ENCODE measurements at regions not wholly inside any gene's neighbourhood (a gene's known extent, or its start where the extent isn't known, plus 50 kb on each side); places are given as distances from the start of the nearest gene placed in this dataset.
"Not testable (repeated sequence)": the region's sequence is repeated elsewhere in the genome, so short reads cannot be mapped to it uniquely, and the experiment has no call there.

- DNase-seq (ENCODE audit: low spot score), result not testable (repeated sequence)
Observed at GRCh38 chr15:88965097-88965496, 51.9 kb upstream of the MFGE8 start.

- DNase-seq (ENCODE audit: low spot score), result no peak
Observed at GRCh38 chr15:88970232-88970631, 57.1 kb upstream of the MFGE8 start.

GRCh38 chr15:88974392-88974791 lies 61.2 kb upstream of the MFGE8 start:
- no peak for DNase-seq (ENCODE audit: low spot score)

DNA sequence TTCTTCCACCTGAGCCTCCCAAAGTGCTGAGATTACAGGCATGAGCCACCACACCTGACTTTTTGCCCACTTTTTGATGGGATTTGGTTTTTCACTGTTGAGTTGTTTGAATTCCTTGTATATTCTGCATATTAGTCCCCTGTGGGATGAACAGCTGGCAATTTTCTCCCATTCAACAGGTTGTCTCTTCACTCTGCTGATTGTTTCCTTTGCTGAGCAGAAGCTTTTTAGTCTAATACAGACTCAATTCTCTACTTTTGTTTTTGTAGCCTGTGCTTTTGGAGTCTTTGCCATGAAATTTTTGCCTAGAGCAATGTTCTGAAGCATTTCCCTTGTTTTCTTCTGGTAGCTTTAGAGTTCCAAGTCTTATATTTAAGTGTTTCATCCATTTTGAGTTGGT lies 62.7 kb upstream of the MFGE8 start:
- no peak for DNase-seq (ENCODE audit: low spot score)

DNA sequence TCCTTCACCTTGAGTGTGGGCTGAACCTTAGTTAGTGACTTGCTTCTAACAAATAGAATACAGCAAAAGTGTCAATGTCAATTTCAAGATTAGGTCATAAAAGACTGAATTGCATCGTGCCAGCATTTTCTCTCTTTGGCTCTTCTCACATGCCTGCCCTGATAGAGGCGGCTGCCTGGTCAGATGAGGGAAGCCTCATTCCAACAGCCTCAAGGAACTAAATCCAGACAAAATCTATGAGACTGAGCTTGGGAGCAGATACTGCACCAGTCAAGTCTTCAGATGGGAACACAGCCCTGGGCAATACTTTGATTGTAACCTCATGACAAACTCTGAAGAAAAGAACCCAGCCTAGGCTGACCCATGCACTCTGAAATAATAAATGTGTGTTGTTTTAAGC lies 63.5 kb upstream of the MFGE8 start:
- DNase-seq (ENCODE audit: low spot score), result no peak

DNA sequence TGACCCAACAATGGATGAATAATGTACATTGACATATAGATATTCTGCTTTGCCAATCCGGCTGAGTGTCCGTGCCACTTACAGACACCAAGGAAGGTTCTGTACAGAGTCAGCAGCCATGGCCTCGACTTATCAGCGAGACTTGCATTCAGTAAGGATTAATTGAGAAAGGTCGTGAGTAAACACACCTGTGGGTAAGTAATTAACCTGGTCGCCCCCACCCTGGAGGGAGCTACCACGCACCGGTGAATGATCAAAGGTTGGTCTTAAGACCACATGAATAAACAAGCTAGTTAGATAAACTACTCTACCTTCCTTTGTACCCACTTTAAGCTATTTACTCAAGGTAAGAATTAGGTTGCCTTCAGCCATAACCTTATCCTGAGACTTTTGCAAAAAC lies 66.5 kb upstream of the MFGE8 start:
- no peak for DNase-seq (ENCODE audit: low spot score)

DNA sequence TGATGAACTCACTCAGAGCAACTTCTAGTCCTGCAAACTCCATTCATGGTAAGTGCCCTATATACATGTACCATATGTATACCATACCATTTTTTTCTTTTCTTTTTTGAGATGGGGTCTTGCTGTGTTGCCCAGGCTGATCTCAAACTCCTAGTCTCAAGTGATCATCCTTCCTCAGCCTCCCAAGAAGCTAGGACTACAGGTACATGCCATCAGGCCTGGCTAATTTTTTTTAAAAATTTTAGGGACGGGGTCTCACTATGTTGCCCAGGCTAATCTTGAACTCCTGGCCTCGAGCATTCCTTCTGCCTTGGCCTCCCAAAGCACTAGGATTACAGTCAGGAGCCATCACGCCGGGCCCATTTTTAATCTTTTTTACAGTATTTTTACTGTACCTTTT lies 67.3 kb upstream of the MFGE8 start:
- no peak for DNase-seq (ENCODE audit: low spot score)

DNA sequence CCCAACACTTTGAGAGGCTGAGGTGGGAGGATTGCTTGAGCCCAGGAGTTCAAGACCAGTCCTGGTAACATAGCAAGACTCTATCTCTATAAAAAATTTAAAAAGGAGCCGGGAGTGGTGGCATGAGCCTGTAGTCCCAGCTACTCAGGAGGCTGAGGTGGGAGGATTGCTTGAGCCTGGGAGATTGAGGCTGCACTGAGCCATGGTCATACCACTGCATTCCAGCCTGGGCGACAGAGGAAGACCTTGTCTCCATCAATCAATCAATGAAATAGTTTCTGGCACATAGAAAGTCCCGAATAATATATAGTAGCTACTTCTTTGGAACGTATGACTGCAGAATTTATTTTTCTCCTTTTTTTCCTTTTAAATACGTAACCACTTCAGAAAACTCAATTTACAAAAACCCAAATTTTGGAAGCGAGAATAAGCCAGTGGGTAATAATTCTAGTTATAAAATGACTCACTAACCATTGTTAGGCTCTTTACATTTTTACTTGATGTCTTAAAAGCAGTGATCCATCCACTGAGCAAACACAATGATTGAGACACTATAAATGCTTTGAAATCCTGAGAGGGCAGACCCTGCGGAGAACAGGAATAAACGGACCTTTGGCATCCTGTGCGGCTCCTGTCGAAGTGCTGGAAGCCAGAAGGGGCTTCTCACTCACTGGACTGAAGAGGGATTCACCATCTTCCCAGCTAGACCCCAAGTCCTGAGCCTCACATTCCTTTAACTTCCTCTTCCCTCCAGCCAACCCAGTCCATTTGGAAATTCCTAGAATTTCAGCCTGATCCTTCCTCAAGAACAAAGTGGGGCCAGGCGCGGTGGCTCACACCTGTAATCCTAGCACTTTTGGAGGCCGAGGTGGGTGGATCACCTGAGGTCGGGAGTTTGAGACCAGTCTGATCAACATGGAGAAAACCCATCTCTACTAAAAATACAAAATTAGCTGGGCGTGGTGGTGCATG lies 68.4 kb upstream of the MFGE8 start:
- DNase-seq (ENCODE audit: low spot score), result no peak

GRCh38 chr15:88982304-88982945 lies 69.2 kb upstream of the MFGE8 start:
- DNase-seq (ENCODE audit: low spot score), result no peak

DNA sequence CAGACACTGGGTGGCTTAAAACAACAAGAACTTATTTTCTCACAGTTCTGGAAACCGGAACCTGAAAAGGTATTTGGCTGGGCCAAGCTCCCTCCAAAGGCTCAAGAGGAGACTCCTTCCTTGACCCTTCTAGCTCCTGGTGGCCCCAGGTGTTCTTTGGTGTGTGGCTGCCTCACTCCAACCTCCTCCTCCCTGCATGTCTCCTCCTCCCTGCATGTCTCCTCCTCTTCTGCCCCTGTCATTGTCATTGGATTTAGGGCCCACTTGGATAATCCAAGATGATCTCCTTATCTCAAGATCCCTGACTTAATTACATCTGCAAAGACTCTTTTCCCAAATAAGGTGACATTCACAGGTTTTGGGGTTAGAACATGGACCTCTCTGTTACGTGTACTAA lies 69.8 kb upstream of the MFGE8 start:
- no peak for DNase-seq (ENCODE audit: low spot score)

GRCh38 chr15:88983861-88984429 lies 70.8 kb upstream of the MFGE8 start:
- DNase-seq (ENCODE audit: low spot score), result no peak

- DNase-seq (ENCODE audit: low spot score), result no peak
Observed at GRCh38 chr15:88985547-88986393, 72.6 kb upstream of the MFGE8 start.

DNA sequence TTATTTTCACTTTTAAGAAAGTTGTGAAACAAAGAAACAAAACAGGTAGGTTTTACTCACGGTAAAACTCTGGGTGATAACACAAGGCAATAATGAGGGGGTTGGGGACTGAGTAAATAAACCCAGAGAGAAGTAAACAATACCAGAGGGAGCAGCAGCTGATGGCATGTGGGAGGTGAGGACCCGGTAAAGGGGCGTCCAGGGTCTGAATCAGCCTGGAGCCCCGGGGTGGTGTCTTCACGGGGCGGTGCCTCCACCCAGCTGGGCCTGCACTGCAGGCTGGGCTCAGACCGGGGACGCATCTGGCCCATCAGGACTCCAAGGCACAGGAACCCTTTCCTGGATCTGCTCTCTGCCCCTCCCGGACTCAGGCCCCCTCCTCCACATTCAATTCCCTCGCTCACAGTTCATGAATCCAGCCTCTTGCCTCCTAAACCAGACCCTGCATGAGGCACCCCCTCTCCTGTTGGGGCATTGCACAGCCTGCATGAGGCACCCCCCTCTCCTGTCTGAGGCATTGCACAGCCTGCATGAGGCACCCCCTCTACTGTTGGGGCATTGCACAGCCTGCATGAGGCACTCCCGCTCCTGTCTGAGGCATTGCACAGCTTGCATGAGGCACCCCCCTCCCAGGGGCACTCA lies 73.9 kb upstream of the MFGE8 start:
- no peak for DNase-seq (ENCODE audit: low spot score)

DNA sequence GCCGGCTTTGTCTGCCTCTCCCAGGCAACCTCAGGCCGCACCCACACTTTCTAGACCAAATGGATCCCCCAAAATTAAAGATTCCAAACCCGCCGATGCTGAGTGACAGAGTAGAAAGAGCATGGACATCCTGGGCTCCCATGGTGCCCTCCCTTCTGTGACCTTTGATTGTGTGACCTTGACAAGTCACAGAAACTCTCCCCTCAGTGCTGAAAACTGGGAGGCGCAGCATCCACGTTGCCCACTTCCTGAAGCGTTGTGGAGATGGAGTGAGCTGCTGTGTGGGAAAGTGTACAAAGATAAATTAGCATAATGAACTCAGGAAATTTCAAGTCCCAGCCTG lies 74.4 kb upstream of the MFGE8 start:
- no peak for DNase-seq (ENCODE audit: low spot score)

DNA sequence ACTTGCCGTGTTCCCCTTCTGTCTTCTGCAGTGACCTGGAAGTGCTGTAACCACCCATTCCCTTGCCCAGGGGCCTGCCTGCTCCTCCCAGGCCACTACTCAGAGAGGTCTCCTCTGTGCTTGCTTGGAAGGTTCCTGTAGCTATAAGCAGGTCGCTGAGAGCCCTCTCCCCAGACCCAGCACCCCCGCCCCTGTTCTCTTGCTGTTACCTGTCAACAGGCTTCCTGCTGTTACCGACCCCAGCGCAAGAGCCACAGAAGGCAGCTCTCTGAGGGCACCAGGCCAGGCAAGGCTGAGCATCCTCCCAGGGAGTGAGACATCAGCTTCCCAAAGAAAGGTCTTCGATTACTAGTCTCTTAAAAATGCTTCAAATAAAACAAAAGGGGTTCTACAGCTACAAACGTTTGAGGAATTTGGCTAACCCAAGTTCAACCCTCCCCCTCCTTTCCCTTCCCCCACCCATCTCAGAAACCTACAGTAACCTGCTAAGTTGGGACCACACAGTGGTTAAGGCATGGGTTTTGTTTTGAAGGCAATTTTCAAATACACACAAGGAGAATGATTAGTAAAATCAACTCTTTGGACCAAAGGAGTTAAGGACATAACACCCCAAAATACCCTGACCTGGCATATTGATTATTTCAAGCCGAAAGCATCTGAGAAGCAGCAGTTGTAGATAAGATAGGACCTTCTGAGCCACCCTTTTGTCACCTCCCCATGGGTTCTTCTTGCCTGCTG lies 74.9 kb upstream of the MFGE8 start:
- no peak for DNase-seq (ENCODE audit: low spot score)

- no peak for DNase-seq (ENCODE audit: low spot score)
Observed at GRCh38 chr15:88989578-88989977, 76.4 kb upstream of the MFGE8 start.

DNA sequence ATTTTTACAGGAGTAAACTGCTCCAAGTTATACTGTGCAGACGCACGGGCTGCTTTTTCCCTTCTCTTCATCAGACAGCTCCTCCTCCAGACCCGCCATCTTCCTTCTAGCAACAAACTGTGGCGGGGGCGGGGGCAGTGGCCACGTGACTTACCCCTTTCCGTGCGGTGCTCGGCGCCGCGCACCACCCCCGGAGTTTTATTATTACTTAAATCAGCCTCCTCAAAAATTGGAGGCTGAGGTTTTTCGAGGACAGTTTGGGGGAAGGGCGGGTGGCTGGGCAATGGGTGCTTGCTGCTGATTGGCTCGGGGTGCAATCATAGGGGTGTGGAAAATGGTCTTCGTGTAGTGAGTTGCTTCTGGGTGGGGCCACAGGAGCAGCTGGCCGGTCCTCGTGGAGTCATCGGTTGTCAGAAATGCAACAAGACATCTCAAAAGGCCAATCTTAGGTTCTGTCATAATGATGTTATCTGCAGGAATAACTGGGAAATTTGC lies 77.1 kb upstream of the MFGE8 start:
- no peak for DNase-seq (ENCODE audit: low spot score)

DNA sequence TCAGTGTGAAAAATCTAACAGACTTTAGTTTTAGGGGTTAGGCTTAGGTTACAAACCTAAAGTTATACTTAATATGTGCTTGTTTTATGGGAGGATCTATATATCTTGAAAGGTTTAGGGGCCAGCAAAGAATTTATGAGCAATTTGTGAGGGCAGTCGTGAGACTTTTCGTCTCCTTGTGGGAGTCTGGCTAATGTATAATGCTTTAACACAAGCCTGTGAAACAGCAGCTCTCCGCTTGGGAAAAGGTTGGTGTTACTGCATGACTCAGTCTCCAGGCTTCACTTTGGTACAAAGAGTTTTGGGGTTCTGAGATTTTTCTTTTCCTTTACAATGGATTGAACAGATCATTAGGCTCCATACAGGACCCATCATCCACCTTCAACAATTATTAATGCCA lies 79.0 kb upstream of the MFGE8 start:
- no peak for DNase-seq (ENCODE audit: low spot score)

GRCh38 chr15:88992912-88993376 lies 79.8 kb upstream of the MFGE8 start:
- no peak for DNase-seq (ENCODE audit: low spot score)

DNA sequence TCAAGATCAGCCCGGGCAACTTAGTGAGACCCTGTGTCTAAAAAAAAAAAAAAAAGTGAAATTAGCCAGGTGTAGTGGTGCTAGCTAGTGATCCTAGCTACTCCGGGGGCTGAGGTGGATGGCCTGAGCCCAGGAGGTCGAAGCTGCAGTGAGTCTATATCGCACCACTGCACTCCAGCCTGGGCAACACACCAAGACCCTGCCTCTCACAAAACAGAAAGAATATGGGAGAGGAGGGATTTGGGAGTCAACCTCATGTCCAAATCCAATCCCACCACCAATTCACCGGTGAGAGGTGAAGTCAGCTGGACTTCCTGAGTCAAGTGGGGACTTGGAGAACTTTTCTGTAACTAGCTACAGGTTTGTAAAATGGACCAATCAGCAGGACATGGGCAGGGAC lies 80.5 kb upstream of the MFGE8 start:
- DNase-seq (ENCODE audit: low spot score), result no peak

DNA sequence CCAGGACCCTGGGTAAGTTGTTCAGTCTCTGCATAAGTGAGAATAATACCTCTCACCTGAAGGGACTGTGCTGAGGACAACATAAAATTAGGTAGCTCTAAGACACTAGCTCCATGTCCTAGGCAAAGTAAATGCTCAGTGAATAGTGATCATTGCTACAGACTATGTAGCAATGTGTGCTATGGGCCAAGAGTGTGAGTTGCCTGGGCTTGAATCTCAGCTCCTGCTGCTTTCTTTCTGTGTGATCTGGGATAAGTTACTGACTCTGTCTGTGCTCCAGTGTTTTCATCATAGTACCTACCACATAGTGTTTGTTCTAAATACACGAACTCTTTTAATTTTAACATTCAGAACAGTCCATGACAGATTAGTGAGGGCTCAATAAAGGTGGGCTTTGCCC lies 81.1 kb upstream of the MFGE8 start:
- DNase-seq (ENCODE audit: low spot score), result no peak
